HepG2 (cell line): ENCODE measurements at regions not wholly inside any gene's neighbourhood (a gene's known extent, or its start where the extent isn't known, plus 50 kb on each side); places are given as distances from the start of the nearest gene placed in this dataset.

ENCODE experiments used
- CEBPG ChIP-seq: IDR thresholded peaks from 2 replicates; pipeline ENCODE4 v1.6.1; 2016
- ETV5 ChIP-seq: IDR thresholded peaks from 2 replicates; pipeline ENCODE4 v1.6.1; 2018; ENCODE audit warnings: missing biosample characterization, missing genetic modification reagents, inconsistent platforms, borderline replicate concordance
- GATA4 ChIP-seq: sonication (generic); IDR thresholded peaks from 2 replicates; pipeline ENCODE4 v1.6.1; 2016; ENCODE audit warnings: antibody characterized with exemption, low read depth, borderline replicate concordance
- HDAC6 ChIP-seq: fragments of 200-600 bp; sonication (generic); IDR thresholded peaks from 2 replicates; pipeline ENCODE4 v1.7.0; 2017; ENCODE audit warnings: mild to moderate bottlenecking, antibody characterized with exemption, low read length, low read depth
- KLF12 ChIP-seq: sonication (generic); formaldehyde crosslinking; IDR thresholded peaks from 2 replicates; pipeline ENCODE4 v1.4.0; 2020; ENCODE audit warnings: missing genetic modification reagents, borderline replicate concordance
- NFE2 ChIP-seq: sonication (generic); formaldehyde crosslinking; IDR thresholded peaks from 2 replicates; pipeline ENCODE4 v1.4.0; 2020; ENCODE audit warnings: missing genetic modification reagents
- NR2C2 ChIP-seq: sonication (generic); formaldehyde crosslinking; IDR thresholded peaks from 2 replicates; pipeline ENCODE4 v1.4.0; 2020; ENCODE audit warnings: missing genetic modification reagents, mild to moderate bottlenecking, moderate library complexity, borderline replicate concordance
- PAF1 ChIP-seq: IDR thresholded peaks from 2 replicates; pipeline ENCODE4 v1.6.1; 2016; ENCODE audit warnings: missing genetic modification reagents, missing compliant biosample characterization
- SAP130 ChIP-seq: IDR thresholded peaks from 2 replicates; pipeline ENCODE4 v1.6.1; 2016; ENCODE audit warnings: low read depth
- SOX5 ChIP-seq: IDR thresholded peaks from 2 replicates; pipeline ENCODE4 v1.6.1; 2016; ENCODE audit warnings: borderline replicate concordance
- THAP11 ChIP-seq: IDR thresholded peaks from 2 replicates; pipeline ENCODE4 v1.6.1; 2016; ENCODE audit warnings: missing biosample characterization, missing genetic modification reagents
- XBP1 ChIP-seq: sonication (generic); formaldehyde crosslinking; IDR thresholded peaks from 2 replicates; pipeline ENCODE4 v1.5.0; 2020; ENCODE audit warnings: missing genetic modification reagents
- ZBTB44 ChIP-seq: sonication (generic); formaldehyde crosslinking; IDR thresholded peaks from 2 replicates; pipeline ENCODE4 v1.4.0; 2020; ENCODE audit warnings: missing genetic modification reagents
- ZMYM2 ChIP-seq: sonication (generic); formaldehyde crosslinking; IDR thresholded peaks from 2 replicates; pipeline ENCODE4 v1.8.0; 2022; ENCODE audit warnings: mild to moderate bottlenecking, missing genetic modification reagents
- ZNF10 ChIP-seq: sonication (generic); formaldehyde crosslinking; IDR thresholded peaks from 2 replicates; pipeline ENCODE4 v1.4.0; 2020; ENCODE audit warnings: mild to moderate bottlenecking, low read depth, missing genetic modification reagents, borderline replicate concordance
- ZNF136 ChIP-seq: sonication (generic); formaldehyde crosslinking; IDR thresholded peaks from 2 replicates; pipeline ENCODE4 v1.8.1; 2022; ENCODE audit warnings: low read depth, mild to moderate bottlenecking, moderate library complexity, missing genetic modification reagents
- ZNF317 ChIP-seq: sonication (generic); formaldehyde crosslinking; IDR thresholded peaks from 2 replicates; pipeline ENCODE4 v1.5.0; 2020; ENCODE audit warnings: mild to moderate bottlenecking, missing genetic modification reagents
- ZNF350 ChIP-seq: sonication (generic); formaldehyde crosslinking; IDR thresholded peaks from 2 replicates; pipeline ENCODE4 v1.4.0; 2020; ENCODE audit warnings: mild to moderate bottlenecking, low read depth, missing genetic modification reagents, borderline replicate concordance
- ZNF430 ChIP-seq: sonication (generic); formaldehyde crosslinking; IDR thresholded peaks from 2 replicates; pipeline ENCODE4 v1.9.0; 2021; ENCODE audit warnings: mild to moderate bottlenecking, missing genetic modification reagents
- ZNF501 ChIP-seq: sonication (generic); formaldehyde crosslinking; IDR thresholded peaks from 2 replicates; pipeline ENCODE4 v1.5.1; 2020; ENCODE audit warnings: mild to moderate bottlenecking, moderate library complexity, missing genetic modification reagents
- ZNF510 ChIP-seq: sonication (generic); formaldehyde crosslinking; IDR thresholded peaks from 2 replicates; pipeline ENCODE4 v1.4.0; 2020; ENCODE audit warnings: low read depth, mild to moderate bottlenecking, missing genetic modification reagents
- ZNF546 ChIP-seq: sonication (generic); formaldehyde crosslinking; conservative IDR thresholded peaks from 2 replicates; pipeline ENCODE4 v1.8.1; 2023; ENCODE audit warnings: mild to moderate bottlenecking, missing genetic modification reagents
- ZNF644 ChIP-seq: IDR thresholded peaks from 2 replicates; pipeline ENCODE4 v1.6.1; 2016; ENCODE audit warnings: low read depth
- ZNF784 ChIP-seq: sonication (generic); formaldehyde crosslinking; IDR thresholded peaks from 2 replicates; pipeline ENCODE4 v1.5.1; 2020; ENCODE audit warnings: missing genetic modification reagents, mild to moderate bottlenecking, borderline replicate concordance
- ZNF83 ChIP-seq: sonication (generic); formaldehyde crosslinking; IDR thresholded peaks from 2 replicates; pipeline ENCODE4 v1.4.0; 2020; ENCODE audit warnings: missing genetic modification reagents, mild to moderate bottlenecking, borderline replicate concordance
- ZSCAN12 ChIP-seq: sonication (generic); formaldehyde crosslinking; IDR thresholded peaks from 2 replicates; pipeline ENCODE4 v1.9.0; 2021; ENCODE audit warnings: mild to moderate bottlenecking, missing genetic modification reagents
- TF ChIP-seq, protein P1 (sequence below): sonication (generic); formaldehyde crosslinking; IDR thresholded peaks from 2 replicates; pipeline ENCODE4 v1.4.0; 2020; ENCODE audit warnings: missing genetic modification reagents; ENCODE audit errors: not compliant biosample characterization
- TF ChIP-seq, protein P2 (sequence below): sonication (generic); formaldehyde crosslinking; IDR thresholded peaks from 2 replicates; pipeline ENCODE4 v1.4.0; 2020; ENCODE audit warnings: mild to moderate bottlenecking, missing genetic modification reagents, borderline replicate concordance
- TF ChIP-seq, protein P3 (sequence below): sonication (generic); formaldehyde crosslinking; IDR thresholded peaks from 2 replicates; pipeline ENCODE4 v1.4.0; 2020; ENCODE audit warnings: mild to moderate bottlenecking, missing genetic modification reagents

- TF ChIP-seq ZNF546 (CRISPR knock-in tag) (no peak), ZNF510 (CRISPR knock-in tag) (no peak), HDAC6 (no peak), NFE2 (CRISPR knock-in tag) (no peak), ZNF644 (CRISPR knock-in tag) (peak; percentile 99), ZNF430 (CRISPR knock-in tag) (no peak), THAP11 (CRISPR knock-in tag) (peak; percentile 52; the same call in 1 of the 2 replicates), ZSCAN12 (CRISPR knock-in tag) (no peak), PAF1 (CRISPR knock-in tag) (no peak), ZNF10 (CRISPR knock-in tag) (no peak), SAP130 (peak; percentile 49), SOX5 (CRISPR knock-in tag) (peak; percentile 84), GATA4 (no peak), ZMYM2 (CRISPR knock-in tag) (peak; percentile 70; the same call in 1 of the 2 replicates), ZNF317 (peak; percentile 75), ZNF136 (CRISPR knock-in tag) (no peak), XBP1 (no peak), ZNF784 (CRISPR knock-in tag) (no peak), CEBPG (CRISPR knock-in tag) (no peak), ETV5 (CRISPR knock-in tag) (peak; percentile 15; the same call in 1 of the 2 replicates), ZNF501 (no peak), ZBTB44 (CRISPR knock-in tag) (no peak), ZNF350 (no peak), NR2C2 (CRISPR knock-in tag) (peak; percentile 61; the same call in 1 of the 2 replicates), ZNF83 (CRISPR knock-in tag) (no peak), KLF12 (CRISPR knock-in tag) (no peak)
- TF ChIP-seq, protein P1, sequence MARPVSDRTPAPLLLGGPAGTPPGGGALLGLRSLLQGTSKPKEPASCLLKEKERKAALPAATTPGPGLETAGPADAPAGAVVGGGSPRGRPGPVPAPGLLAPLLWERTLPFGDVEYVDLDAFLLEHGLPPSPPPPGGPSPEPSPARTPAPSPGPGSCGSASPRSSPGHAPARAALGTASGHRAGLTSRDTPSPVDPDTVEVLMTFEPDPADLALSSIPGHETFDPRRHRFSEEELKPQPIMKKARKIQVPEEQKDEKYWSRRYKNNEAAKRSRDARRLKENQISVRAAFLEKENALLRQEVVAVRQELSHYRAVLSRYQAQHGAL (CRISPR knock-in tag) = no peak
- TF ChIP-seq, protein P2, sequence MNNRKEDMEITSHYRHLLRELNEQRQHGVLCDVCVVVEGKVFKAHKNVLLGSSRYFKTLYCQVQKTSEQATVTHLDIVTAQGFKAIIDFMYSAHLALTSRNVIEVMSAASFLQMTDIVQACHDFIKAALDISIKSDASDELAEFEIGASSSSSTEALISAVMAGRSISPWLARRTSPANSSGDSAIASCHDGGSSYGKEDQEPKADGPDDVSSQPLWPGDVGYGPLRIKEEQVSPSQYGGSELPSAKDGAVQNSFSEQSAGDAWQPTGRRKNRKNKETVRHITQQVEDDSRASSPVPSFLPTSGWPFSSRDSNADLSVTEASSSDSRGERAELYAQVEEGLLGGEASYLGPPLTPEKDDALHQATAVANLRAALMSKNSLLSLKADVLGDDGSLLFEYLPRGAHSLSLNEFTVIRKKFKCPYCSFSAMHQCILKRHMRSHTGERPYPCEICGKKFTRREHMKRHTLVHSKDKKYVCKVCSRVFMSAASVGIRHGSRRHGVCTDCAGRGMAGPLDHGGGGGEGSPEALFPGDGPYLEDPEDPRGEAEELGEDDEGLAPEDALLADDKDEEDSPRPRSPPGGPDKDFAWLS (CRISPR knock-in tag) = no peak
- TF ChIP-seq, protein P3, sequence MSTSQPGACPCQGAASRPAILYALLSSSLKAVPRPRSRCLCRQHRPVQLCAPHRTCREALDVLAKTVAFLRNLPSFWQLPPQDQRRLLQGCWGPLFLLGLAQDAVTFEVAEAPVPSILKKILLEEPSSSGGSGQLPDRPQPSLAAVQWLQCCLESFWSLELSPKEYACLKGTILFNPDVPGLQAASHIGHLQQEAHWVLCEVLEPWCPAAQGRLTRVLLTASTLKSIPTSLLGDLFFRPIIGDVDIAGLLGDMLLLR (CRISPR knock-in tag) = no peak
These were observed 674.5 kb upstream of the NECTIN3 start (continued) for GRCh38 chr3:110397115-110397514.
